ENCODE measurements at regions not wholly inside any gene's neighbourhood (a gene's known extent, or its start where the extent isn't known, plus 50 kb on each side); places are given as distances from the start of the nearest gene placed in this dataset.

GRCh38 chr10:117823980-117824379, 222.8 kb downstream of the RAB11FIP2 start:
- no peaks in the 10 kb centered on the region for H4K20me1 ChIP-seq (replicated peaks in 1 of 2; ENCODE audit: control insufficient read depth in 1 of 2, insufficient read depth in 2 of 2, low read length in 2 of 2)
- TF ChIP-seq CTBP2 (IDR thresholded peaks at IDR 0.05; ENCODE audit: borderline replicate concordance, insufficient read depth, insufficient read length, low read length) = no peak
- no peak for TF ChIP-seq ASH2L (IDR thresholded peaks at IDR 0.05; ENCODE audit: low read length)
- TF ChIP-seq SP1 (IDR thresholded peaks at IDR 0.05; ENCODE audit: low read depth, low read length) = no peak
- TF ChIP-seq RBBP5 (IDR thresholded peaks at IDR 0.05; ENCODE audit: borderline replicate concordance, low read depth, low read length) = no peak
- TF ChIP-seq ATF2 (IDR thresholded peaks at IDR 0.05; ENCODE audit: low read length) = no peak
- TF ChIP-seq POLR2A (IDR thresholded peaks at IDR 0.05; ENCODE audit: control extremely low read depth in 1 of 2, low read depth in 2 of 2, low read length in 2 of 2) = no peak
- TF ChIP-seq SP4 (IDR thresholded peaks at IDR 0.05; ENCODE audit: low read length) = no peak
- no peak for TF ChIP-seq RXRA (IDR thresholded peaks at IDR 0.05; ENCODE audit: insufficient read depth, low read depth, low read length)
- no peak for TF ChIP-seq CHD2 (IDR thresholded peaks at IDR 0.05; ENCODE audit: low read length)
- no peak for TF ChIP-seq MAFK (IDR thresholded peaks at IDR 0.05; ENCODE audit: low read depth, low read length)
- no peak for TF ChIP-seq SIX5 (IDR thresholded peaks at IDR 0.05; ENCODE audit: low read depth, low read length)
- TF ChIP-seq PHF8 (conservative IDR thresholded peaks at IDR 0.05; ENCODE audit: low read depth, low read length) = no peak
- TF ChIP-seq SRF (IDR thresholded peaks at IDR 0.05; ENCODE audit: low read depth, low read length) = no peak

More at GRCh38 chr10:117823980-117824379, 222.8 kb downstream of the RAB11FIP2 start:
- no peak overlapping the region for H3K14ac ChIP-seq (ENCODE audit: insufficient read length)
- no peaks in the 10 kb centered on the region for H3K79me2 ChIP-seq (ENCODE audit: control insufficient read depth in 1 of 2, insufficient read depth in 2 of 2, low read length in 2 of 2)
- no peak overlapping the region for H3K23ac ChIP-seq (ENCODE audit: insufficient read length)
- no peak overlapping the region for H2BK15ac ChIP-seq (ENCODE audit: low read length)
- H3K9ac ChIP-seq (replicated peaks in 1 of 4; ENCODE audit: extremely low read depth in 1 of 4, low read depth in 3 of 4, low read length in 3 of 4) = no peak overlapping the region
- peaks cover 0 to 3% (median 0%) of the 10 kb centered on the region in 4 experiments; a peak in 1 of 7 replicates for H3K4me1 ChIP-seq (replicated peaks in 1 of 4; ENCODE audit: control insufficient read depth in 3 of 4, insufficient read depth in 4 of 4, low read length in 3 of 4)
- H3K4me3 ChIP-seq (ENCODE audit: extremely low read depth in 1 of 4, insufficient read depth in 2 of 4, low read depth in 3 of 4, low read length in 4 of 4) = no peak overlapping the region
- no peak overlapping the region for H4K8ac ChIP-seq (ENCODE audit: extremely low read depth, insufficient read depth, low read length)
- no peak overlapping the region for H2AK5ac ChIP-seq (ENCODE audit: low read depth, low read length)
- no peaks in the 10 kb centered on the region for H3K23me2 ChIP-seq (ENCODE audit: low read depth, low read length)
- no peak overlapping the region for H2AFZ ChIP-seq (ENCODE audit: low read length)
- ChIA-PET CTCF (ENCODE audit: partially characterized antibody) (interaction anchor here (1.0 to 1.2 kb wide), 4 partner anchors 28 to 412 kb away, joined by 3 to 5 read pairs (median 4); no protein-coding TSS in a partner anchor), POLR2A (ENCODE audit: partially characterized antibody) (interaction anchor here (1.2 kb wide), 1 partner anchor 15 kb away, joined by 3 read pairs; no protein-coding TSS in a partner anchor)
- no peak overlapping the region for H3K4me2 ChIP-seq (ENCODE audit: insufficient read depth in 1 of 2, low read depth in 2 of 2, low read length in 2 of 2)
- DNase-seq (ENCODE audit: low read depth in 1 of 2, low spot score in 2 of 2) = no peak
- H2BK120ac ChIP-seq (replicated peaks; ENCODE audit: low read depth, low read length) = no peak overlapping the region
- H3K27ac ChIP-seq (ENCODE audit: low read depth, low read length) = no peak overlapping the region
- WGBS, 2 experiments (ENCODE audit: extremely low coverage in 1 of 2, insufficient coverage in 1 of 2, insufficient read length in 1 of 2, insufficient replicate concordance in 2 of 2, low coverage in 1 of 2, low lambda C conversion rate in 2 of 2, missing lambda C conversion rate in 1 of 2) = 69% methylated on average over 5 of the region's 5 CpGs; no CpG with 5 or more reads in 1 of the 2 experiments
- H2BK12ac ChIP-seq (ENCODE audit: low read depth, low read length) = no peak overlapping the region
- no peak overlapping the region for H4K5ac ChIP-seq (ENCODE audit: insufficient read length, low read depth, low read length)
- no peaks in the 10 kb centered on the region for H3K36me3 ChIP-seq (ENCODE audit: control insufficient read depth in 2 of 4, insufficient read depth in 4 of 4, low read length in 3 of 4)
- H3K9me3 ChIP-seq (ENCODE audit: insufficient read depth in 2 of 2, low read depth in 1 of 2, low read length in 1 of 2) = 0 out of 4 replicates have a peak, but pooled peaks cover 0 to 3% of the 10 kb centered on the region in 2 experiments
- no peak overlapping the region for H2BK20ac ChIP-seq (ENCODE audit: low read length)
- H3K56ac ChIP-seq (replicated peaks; ENCODE audit: insufficient read length, low read depth, low read length) = no peak overlapping the region
- H3K4ac ChIP-seq (replicated peaks; ENCODE audit: insufficient read length, low read depth, low read length) = no peak overlapping the region
- FAIRE-seq = no peak
- no peak overlapping the region for H2BK5ac ChIP-seq (ENCODE audit: low read depth, low read length)
- no peaks in the 10 kb centered on the region for H3K27me3 ChIP-seq (replicated peaks in 1 of 4; ENCODE audit: control insufficient read depth in 3 of 4, extremely low read depth in 1 of 4, insufficient read depth in 3 of 4, low read length in 3 of 4)
- H3K79me1 ChIP-seq (ENCODE audit: low read depth, low read length) = no peaks in the 10 kb centered on the region
- no peak overlapping the region for H4K91ac ChIP-seq (replicated peaks; ENCODE audit: insufficient read length, low read length)
- no peak overlapping the region for H3K18ac ChIP-seq (ENCODE audit: extremely low read depth, low read length)

Data from H1 (cell line).